Activated T-cell treated with anti-CD3 and anti-CD28 coated beads, Interleukin-2, amount 50 U/mL, for 72 hours (primary cell): ENCODE measurements at regions not wholly inside any gene's neighbourhood (a gene's known extent, or its start where the extent isn't known, plus 50 kb on each side); places are given as distances from the start of the nearest gene placed in this dataset.

Experiments
- ATAC-seq, 2 donors: fragments of 150-1000 bp; cut with Tn5 transposase; replicated peaks in 1 of 2; 2 replicates each; pipeline ENCODE4 v1.10.0; 2021; ENCODE audit warnings: moderate library complexity in 2 of 2, mild to moderate bottlenecking in 1 of 2
- DNase-seq, 2 donors: peaks; one replicate each; pipeline ENCODE4 v3.0.0; 2021 to 2022; ENCODE audit warnings: mixed read lengths in 1 of 2
- H3K27ac Mint-ChIP-seq: one replicate; pipeline ENCODE4 v1.8.0; 2022; ENCODE audit warnings: mild to moderate bottlenecking, moderate library complexity, mixed read lengths
- H3K27me3 Mint-ChIP-seq: one replicate; pipeline ENCODE4 v1.8.0; 2022; ENCODE audit warnings: low read depth, mixed read lengths
- H3K36me3 Mint-ChIP-seq, 2 donors: one replicate each; pipeline ENCODE4 v1.8.0; 2022; ENCODE audit warnings: mixed read lengths in 2 of 2, mild to moderate bottlenecking in 1 of 2; ENCODE audit not compliant: insufficient read depth in 2 of 2
- H3K4me1 Mint-ChIP-seq: one replicate; pipeline ENCODE4 v1.8.0; 2022; ENCODE audit warnings: low read depth, mixed read lengths
- H3K4me3 Mint-ChIP-seq, 2 donors: one replicate each; pipeline ENCODE4 v1.8.0; 2022; ENCODE audit warnings: mild to moderate bottlenecking in 2 of 2, mixed read lengths in 2 of 2, moderate library complexity in 2 of 2
- H3K9me3 Mint-ChIP-seq, 2 donors: one replicate each; pipeline ENCODE4 v1.8.0; 2022; ENCODE audit warnings: mixed read lengths in 2 of 2

- peaks cover 0 to 2% of the 10 kb centered on the region in 2 donors for H3K9me3 Mint-ChIP-seq
- DNase-seq (peak; percentile 71 to 86), ATAC-seq (peak; percentile 83 to 87)
- peaks cover 38% of the 10 kb centered on the region for H3K4me1 Mint-ChIP-seq
- H3K27me3 Mint-ChIP-seq, result peaks cover 36% of the 10 kb centered on the region
- H3K36me3 Mint-ChIP-seq, result peaks cover 2 to 8% of the 10 kb centered on the region in 2 donors
- H3K27ac Mint-ChIP-seq, result peak overlapping the region; percentile 71
- peak overlapping the region; percentile 93 for H3K4me3 Mint-ChIP-seq
Measured at GRCh38 chrX:39613997-39614679, 483.6 kb downstream of the BCOR start.

GRCh38 chrX:39614680-39614998 is 483.1 kb downstream of the BCOR start:
- Mint-ChIP-seq H3K36me3 (peaks cover 2 to 8% of the 10 kb centered on the region in 2 donors), H3K4me1 (peaks cover 38% of the 10 kb centered on the region), H3K9me3 (peaks cover 0 to 2% of the 10 kb centered on the region in 2 donors), H3K4me3 (peak overlapping the region; percentile 93), H3K27ac (peak overlapping the region; percentile 71), H3K27me3 (peaks cover 36% of the 10 kb centered on the region)
- peak; percentile 54 to 60 for ATAC-seq
- no peak for DNase-seq

DNA sequence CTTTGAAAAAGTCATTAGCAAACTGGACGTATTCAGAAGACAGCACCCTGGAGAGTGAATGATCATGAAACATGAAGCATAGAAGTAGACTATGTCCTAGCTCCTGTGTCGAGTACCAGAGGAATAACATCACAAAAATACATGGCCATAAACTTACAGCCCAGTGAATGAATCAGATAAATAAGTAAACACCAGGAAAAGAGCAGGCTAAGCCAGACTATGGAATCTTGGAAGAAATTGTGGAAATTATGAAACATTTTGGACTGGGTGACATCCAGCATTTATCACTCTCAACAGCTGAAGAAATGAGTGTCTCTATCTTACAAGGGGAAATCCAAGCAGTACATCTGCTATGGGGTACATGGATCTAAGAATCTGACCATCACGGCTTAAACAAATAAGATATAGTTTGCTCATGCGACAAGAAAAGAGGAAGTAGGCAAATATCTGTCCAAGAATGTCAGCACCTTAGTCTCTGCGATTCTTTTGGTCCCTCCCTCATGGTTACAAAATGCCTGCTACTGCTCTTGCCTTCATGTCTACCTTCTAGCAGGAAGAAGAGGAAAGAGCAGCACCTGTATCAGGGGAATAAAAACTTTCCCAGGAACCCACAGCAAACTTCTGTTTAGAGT is 481.5 kb downstream of the BCOR start:
- peaks cover 2 to 11% of the 10 kb centered on the region in 2 donors for H3K36me3 Mint-ChIP-seq
- peaks cover 2 to 3% of the 10 kb centered on the region in 2 donors for H3K9me3 Mint-ChIP-seq
- H3K4me1 Mint-ChIP-seq, result peaks cover 38% of the 10 kb centered on the region
- ATAC-seq, result no peak
- DNase-seq, result no peak
- peak overlapping the region; percentile 66 for H3K27ac Mint-ChIP-seq
- H3K4me3 Mint-ChIP-seq, result no peak overlapping the region
- peaks cover 26% of the 10 kb centered on the region for H3K27me3 Mint-ChIP-seq

GRCh38 chrX:39616731-39617130 is 481.0 kb downstream of the BCOR start:
- Mint-ChIP-seq H3K9me3 (peaks cover 3 to 4% of the 10 kb centered on the region in 2 donors), H3K4me3 (no peak overlapping the region), H3K4me1 (peaks cover 38% of the 10 kb centered on the region), H3K27ac (peak overlapping the region; percentile 66), H3K27me3 (peaks cover 21% of the 10 kb centered on the region), H3K36me3 (peaks cover 4 to 11% of the 10 kb centered on the region in 2 donors)
- no peak for ATAC-seq
- no peak for DNase-seq

- Mint-ChIP-seq H3K9me3 (peaks cover 3 to 8% of the 10 kb centered on the region in 2 donors), H3K4me3 (no peak overlapping the region), H3K27ac (no peak overlapping the region), H3K36me3 (peaks cover 8 to 15% of the 10 kb centered on the region in 2 donors), H3K4me1 (peaks cover 28% of the 10 kb centered on the region), H3K27me3 (peaks cover 14% of the 10 kb centered on the region)
- no peak for ATAC-seq
- DNase-seq, result no peak
Measured at GRCh38 chrX:39618178-39618577, 479.6 kb downstream of the BCOR start.

GRCh38 chrX:39619182-39620009 is 478.4 kb downstream of the BCOR start:
- peaks cover 4% of the 10 kb centered on the region for H3K27me3 Mint-ChIP-seq
- H3K36me3 Mint-ChIP-seq, result peaks cover 8 to 15% of the 10 kb centered on the region in 2 donors
- H3K9me3 Mint-ChIP-seq, result peaks cover 3 to 8% of the 10 kb centered on the region in 2 donors
- H3K4me1 Mint-ChIP-seq, result peaks cover 21% of the 10 kb centered on the region
- no peak overlapping the region for H3K27ac Mint-ChIP-seq
- H3K4me3 Mint-ChIP-seq, result no peak overlapping the region
- DNase-seq (no peak), ATAC-seq (no peak)

- no peak for DNase-seq
- H3K4me1 Mint-ChIP-seq, result peaks cover 22% of the 10 kb centered on the region
- ATAC-seq, result no peak
- no peak overlapping the region for H3K27ac Mint-ChIP-seq
- no peak overlapping the region for H3K4me3 Mint-ChIP-seq
- H3K9me3 Mint-ChIP-seq, result peaks cover 2 to 10% of the 10 kb centered on the region in 2 donors
- H3K27me3 Mint-ChIP-seq, result no peaks in the 10 kb centered on the region
- peaks cover 6 to 7% of the 10 kb centered on the region in 2 donors for H3K36me3 Mint-ChIP-seq
Measured at GRCh38 chrX:39624166-39624565, 473.6 kb downstream of the BCOR start.

GRCh38 chrX:39625810-39626209 is 471.9 kb downstream of the BCOR start:
- ATAC-seq (no peak), DNase-seq (no peak)
- Mint-ChIP-seq H3K27me3 (no peaks in the 10 kb centered on the region), H3K36me3 (peaks cover 3 to 6% of the 10 kb centered on the region in 2 donors), H3K4me3 (no peak overlapping the region), H3K4me1 (peaks cover 32% of the 10 kb centered on the region), H3K27ac (no peak overlapping the region), H3K9me3 (peaks cover 0 to 9% of the 10 kb centered on the region in 2 donors)

GRCh38 chrX:39626749-39627148 is 471.0 kb downstream of the BCOR start:
- H3K9me3 Mint-ChIP-seq, result peaks cover 0 to 6% of the 10 kb centered on the region in 2 donors
- H3K27me3 Mint-ChIP-seq, result no peaks in the 10 kb centered on the region
- ATAC-seq (peak; percentile 39 to 68), DNase-seq (no peak)
- peaks cover 36% of the 10 kb centered on the region for H3K4me1 Mint-ChIP-seq
- peak overlapping the region; percentile 13 to 21 for H3K4me3 Mint-ChIP-seq
- no peak overlapping the region for H3K27ac Mint-ChIP-seq
- peaks cover 3% of the 10 kb centered on the region in 2 donors for H3K36me3 Mint-ChIP-seq

DNA sequence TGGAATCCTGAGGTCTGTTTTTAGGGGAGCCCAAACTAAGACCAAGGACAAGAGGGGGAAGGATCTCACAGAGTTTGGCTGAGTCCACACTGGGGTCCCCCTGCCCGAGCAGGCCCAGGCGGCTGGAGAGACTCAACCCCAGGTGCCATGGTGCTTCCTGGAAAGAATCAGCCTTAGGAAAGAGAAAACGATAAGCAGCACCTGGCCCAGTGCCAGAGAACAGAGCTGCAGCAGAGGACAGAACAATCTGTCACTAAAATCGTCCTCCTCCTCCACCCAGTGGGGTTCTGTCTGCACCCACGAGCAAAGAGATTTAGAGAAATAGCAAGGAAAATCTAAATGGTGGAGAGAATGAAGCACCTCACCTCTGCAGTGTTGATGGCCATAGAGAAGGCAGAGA is 470.5 kb downstream of the BCOR start:
- DNase-seq (peak in 1 of 2 donors; percentile 19), ATAC-seq (peak; percentile 11 to 42)
- Mint-ChIP-seq H3K36me3 (no peaks in the 10 kb centered on the region), H3K9me3 (peaks cover 0 to 2% of the 10 kb centered on the region in 2 donors), H3K4me1 (peaks cover 36% of the 10 kb centered on the region), H3K27ac (no peak overlapping the region), H3K27me3 (no peaks in the 10 kb centered on the region), H3K4me3 (no peak overlapping the region)

DNA sequence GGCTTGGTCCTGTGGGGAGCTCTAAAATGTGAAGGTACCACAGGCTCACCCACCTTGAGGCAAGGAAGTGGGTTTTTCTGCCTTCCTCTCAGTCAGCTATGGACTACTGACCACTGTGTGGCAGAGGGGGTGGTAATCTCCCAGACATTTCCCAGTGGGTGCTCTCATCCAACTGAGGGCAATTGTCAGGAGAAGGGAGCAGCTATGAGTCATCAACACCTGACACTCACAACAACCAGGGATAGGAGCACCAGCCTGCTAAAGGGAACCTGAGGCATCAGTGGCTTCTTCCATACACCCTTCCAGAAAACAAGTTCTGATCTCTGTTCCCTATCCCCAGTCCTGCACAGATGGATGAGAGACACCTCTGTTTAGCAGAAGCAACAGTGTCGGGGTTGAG is 468.8 kb downstream of the BCOR start:
- peaks cover 0 to 2% of the 10 kb centered on the region in 2 donors for H3K9me3 Mint-ChIP-seq
- no peaks in the 10 kb centered on the region for H3K36me3 Mint-ChIP-seq
- peaks cover 36% of the 10 kb centered on the region for H3K4me1 Mint-ChIP-seq
- H3K27me3 Mint-ChIP-seq, result no peaks in the 10 kb centered on the region
- DNase-seq (no peak), ATAC-seq (no peak)
- no peak overlapping the region for H3K4me3 Mint-ChIP-seq
- no peak overlapping the region for H3K27ac Mint-ChIP-seq

- H3K4me3 Mint-ChIP-seq, result peak overlapping the region; percentile 8 to 24
Measured at GRCh38 chrX:39630344-39630743, 467.4 kb downstream of the BCOR start.

More at GRCh38 chrX:39630344-39630743, 467.4 kb downstream of the BCOR start:
- H3K9me3 Mint-ChIP-seq, result no peaks in the 10 kb centered on the region
- H3K36me3 Mint-ChIP-seq, result no peaks in the 10 kb centered on the region
- H3K4me1 Mint-ChIP-seq, result peaks cover 36% of the 10 kb centered on the region
- ATAC-seq (peak; percentile 59 to 71), DNase-seq (peak in 1 of 2 donors; percentile 2)
- H3K27ac Mint-ChIP-seq, result peak overlapping the region; percentile 42
- H3K27me3 Mint-ChIP-seq, result no peaks in the 10 kb centered on the region
